Endothelial cell of umbilical vein (primary cell): ENCODE measurements at regions not wholly inside any gene's neighbourhood (a gene's known extent, or its start where the extent isn't known, plus 50 kb on each side); places are given as distances from the start of the nearest gene placed in this dataset.

Experiments
- POLR2A ChIP-seq: IDR thresholded peaks from 2 replicates; pipeline ENCODE4 v1.6.1; 2012; ENCODE audit warnings: low read depth, mild to moderate bottlenecking, control low read depth, low read length
- TF ChIP-seq, protein P1 (sequence below), 2 donors: IDR thresholded peaks; 1 replicate in 1 of 2; 2 replicates in 1 of 2; pipeline ENCODE4 v1.5.1; 2011; ENCODE audit warnings: low read length in 2 of 2, mild to moderate bottlenecking in 2 of 2, moderate library complexity in 2 of 2, control low read depth in 1 of 2, inconsistent platforms in 1 of 2, low read depth in 1 of 2; ENCODE audit not compliant: insufficient read depth in 1 of 2; ENCODE audit errors: extremely low read depth in 1 of 2
- TF ChIP-seq, protein P2 (sequence below): IDR thresholded peaks from 2 replicates; pipeline ENCODE4 v1.6.1; 2011; ENCODE audit not compliant: insufficient read depth, insufficient read length

DNA sequence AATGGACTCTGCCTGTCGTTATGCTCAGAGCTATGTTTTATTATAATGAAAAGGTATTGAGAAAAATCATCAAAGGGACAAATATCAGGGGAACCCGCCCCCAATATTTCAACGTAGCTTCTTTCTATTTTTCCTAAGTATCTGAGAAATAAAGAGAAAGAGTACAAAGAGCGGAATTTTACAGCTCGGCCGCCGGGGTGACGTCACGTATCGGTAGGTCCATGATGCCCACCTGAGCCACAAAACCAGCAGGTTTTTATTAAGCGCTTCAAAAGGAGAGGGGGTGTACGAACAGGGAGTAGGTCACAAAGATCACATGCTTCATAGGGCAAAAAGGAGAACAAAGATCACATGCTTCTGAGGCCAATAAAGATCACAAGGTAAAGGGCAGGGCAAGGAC is 281.6 kb upstream of the POM121L12 start:
- TF ChIP-seq, protein P1, sequence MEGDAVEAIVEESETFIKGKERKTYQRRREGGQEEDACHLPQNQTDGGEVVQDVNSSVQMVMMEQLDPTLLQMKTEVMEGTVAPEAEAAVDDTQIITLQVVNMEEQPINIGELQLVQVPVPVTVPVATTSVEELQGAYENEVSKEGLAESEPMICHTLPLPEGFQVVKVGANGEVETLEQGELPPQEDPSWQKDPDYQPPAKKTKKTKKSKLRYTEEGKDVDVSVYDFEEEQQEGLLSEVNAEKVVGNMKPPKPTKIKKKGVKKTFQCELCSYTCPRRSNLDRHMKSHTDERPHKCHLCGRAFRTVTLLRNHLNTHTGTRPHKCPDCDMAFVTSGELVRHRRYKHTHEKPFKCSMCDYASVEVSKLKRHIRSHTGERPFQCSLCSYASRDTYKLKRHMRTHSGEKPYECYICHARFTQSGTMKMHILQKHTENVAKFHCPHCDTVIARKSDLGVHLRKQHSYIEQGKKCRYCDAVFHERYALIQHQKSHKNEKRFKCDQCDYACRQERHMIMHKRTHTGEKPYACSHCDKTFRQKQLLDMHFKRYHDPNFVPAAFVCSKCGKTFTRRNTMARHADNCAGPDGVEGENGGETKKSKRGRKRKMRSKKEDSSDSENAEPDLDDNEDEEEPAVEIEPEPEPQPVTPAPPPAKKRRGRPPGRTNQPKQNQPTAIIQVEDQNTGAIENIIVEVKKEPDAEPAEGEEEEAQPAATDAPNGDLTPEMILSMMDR (IDR thresholded peaks at IDR 0.05; ENCODE audit: extremely low read depth in 1 of 2, insufficient read depth in 1 of 2, low read depth in 1 of 2, low read length in 2 of 2) = no peak
- TF ChIP-seq, protein P2, sequence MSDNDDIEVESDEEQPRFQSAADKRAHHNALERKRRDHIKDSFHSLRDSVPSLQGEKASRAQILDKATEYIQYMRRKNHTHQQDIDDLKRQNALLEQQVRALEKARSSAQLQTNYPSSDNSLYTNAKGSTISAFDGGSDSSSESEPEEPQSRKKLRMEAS = no peak
- TF ChIP-seq POLR2A = no peak
